HG03378 (cell line): ENCODE measurements at regions not wholly inside any gene's neighbourhood (a gene's known extent, or its start where the extent isn't known, plus 50 kb on each side); places are given as distances from the start of the nearest gene placed in this dataset.

Experiments used
- ATAC-seq: cut with Tn5 transposase; IDR thresholded peaks from one replicate; pipeline ENCODE4 v1.9.1; 2021; ENCODE audit warnings: mild to moderate bottlenecking, moderate library complexity; ENCODE audit not compliant: unreplicated experiment

GRCh38 chr13:105509981-105510762 lies 1025.3 kb downstream of the EFNB2 start:
- ATAC-seq = no peak

GRCh38 chr13:105506463-105506862 lies 1029.0 kb downstream of the EFNB2 start:
- ATAC-seq = no peak

- ATAC-seq = no peak
Observed at GRCh38 chr13:105502193-105502592, 1033.3 kb downstream of the EFNB2 start.

GRCh38 chr13:105497597-105497996 lies 1037.9 kb downstream of the EFNB2 start:
- no peak for ATAC-seq

GRCh38 chr13:105492216-105492615 lies 1043.2 kb downstream of the EFNB2 start:
- no peak for ATAC-seq

GRCh38 chr13:105491345-105491744 lies 1044.1 kb downstream of the EFNB2 start:
- no peak for ATAC-seq

- no peak for ATAC-seq
Observed at GRCh38 chr13:105485081-105485480, 1050.4 kb downstream of the EFNB2 start.

GRCh38 chr13:105474983-105475610 lies 1060.4 kb downstream of the EFNB2 start:
- no peak for ATAC-seq

- ATAC-seq = no peak
Observed at GRCh38 chr13:105471673-105472072, 1063.8 kb downstream of the EFNB2 start.

GRCh38 chr13:105466376-105466775 lies 1069.1 kb downstream of the EFNB2 start:
- ATAC-seq = no peak

GRCh38 chr13:105465745-105466144 lies 1069.7 kb downstream of the EFNB2 start, which contains the start of gene DAOA:
TSS of gene DAOA (plus strand) at chr13:105466045.
- ATAC-seq = no peak

GRCh38 chr13:105465251-105465650 lies 1070.2 kb downstream of the EFNB2 start:
- ATAC-seq = no peak

- ATAC-seq = no peak
Observed at GRCh38 chr13:105464249-105464648, 1071.2 kb downstream of the EFNB2 start.

- no peak for ATAC-seq
Observed at GRCh38 chr13:105463011-105463501, 1072.4 kb downstream of the EFNB2 start.

GRCh38 chr13:105462098-105462497 lies 1073.4 kb downstream of the EFNB2 start:
- no peak for ATAC-seq

GRCh38 chr13:105452895-105453294 lies 1082.6 kb downstream of the EFNB2 start:
- no peak for ATAC-seq

- ATAC-seq = no peak
Observed at GRCh38 chr13:105450784-105451183, 1084.7 kb downstream of the EFNB2 start.

- ATAC-seq = no peak
Observed at GRCh38 chr13:105448811-105449210, 1086.7 kb downstream of the EFNB2 start.

GRCh38 chr13:105446197-105446596 lies 1089.3 kb downstream of the EFNB2 start:
- ATAC-seq = no peak

- no peak for ATAC-seq
Observed at GRCh38 chr13:105445796-105446195, 1089.7 kb downstream of the EFNB2 start.

GRCh38 chr13:105442949-105443699 lies 1092.3 kb downstream of the EFNB2 start:
- no peak for ATAC-seq
